SU-DHL-6 (cell line): ENCODE measurements at regions not wholly inside any gene's neighbourhood (a gene's known extent, or its start where the extent isn't known, plus 50 kb on each side); places are given as distances from the start of the nearest gene placed in this dataset.

Experiments
- H2AFZ ChIP-seq: fragments of 200-600 bp; sonication (generic); 2 replicates; pipeline ENCODE4 v1.6.1; 2014; ENCODE audit warnings: low read depth, mild to moderate bottlenecking, moderate library complexity, mixed read lengths, antibody characterized with exemption, low read length; ENCODE audit not compliant: severe bottlenecking
- H3F3A ChIP-seq: fragments of 200-600 bp; shearing (Covaris generic); 2 replicates; pipeline ENCODE4 v1.6.0; 2016; ENCODE audit warnings: antibody characterized with exemption, mild to moderate bottlenecking; ENCODE audit not compliant: insufficient read depth
- H3K27ac ChIP-seq: fragments of 200-600 bp; sonication (generic); 2 replicates; pipeline ENCODE4 v1.5.1; 2016; ENCODE audit warnings: low read depth, mild to moderate bottlenecking, low read length, moderate library complexity, mixed read lengths
- H3K27me3 ChIP-seq: fragments of 200-600 bp; sonication (generic), shearing (Covaris generic); 2 replicates; pipeline ENCODE4 v1.6.0; 2014; ENCODE audit warnings: mild to moderate bottlenecking, low read length
- H3K36me3 ChIP-seq: fragments of 200-600 bp; sonication (generic); 2 replicates; pipeline ENCODE4 v1.6.1; 2014; ENCODE audit warnings: mild to moderate bottlenecking, low read length, mixed read lengths
- H3K4me2 ChIP-seq: fragments of 300-600, 200-600 bp; shearing (Covaris generic), sonication (generic); 2 replicates; pipeline ENCODE4 v1.6.0; 2014; ENCODE audit warnings: low read length, low read depth, mild to moderate bottlenecking; ENCODE audit not compliant: poor library complexity, severe bottlenecking
- H3K4me3 ChIP-seq: fragments of 200-600 bp; sonication (generic); 2 replicates; pipeline ENCODE4 v1.5.1; 2014; ENCODE audit warnings: antibody characterized with exemption, low read length, mild to moderate bottlenecking, mixed read lengths; ENCODE audit not compliant: insufficient read depth, poor library complexity, severe bottlenecking
- H3K79me2 ChIP-seq: fragments of 200-600 bp; sonication (generic); 2 replicates; pipeline ENCODE4 v1.6.1; 2014; ENCODE audit warnings: mild to moderate bottlenecking, low read length, moderate library complexity; ENCODE audit not compliant: insufficient read depth
- H3K9ac ChIP-seq: fragments of 200-600 bp; sonication (generic); 2 replicates; pipeline ENCODE4 v1.7.0; 2014; ENCODE audit warnings: mild to moderate bottlenecking, low read length
- H3K9me2 ChIP-seq: fragments of 200-600 bp; sonication (generic); replicated peaks from 2 replicates; pipeline ENCODE4 v1.6.1; 2014; ENCODE audit warnings: low read length; ENCODE audit not compliant: insufficient read depth
- H3K9me3 ChIP-seq: fragments of 200-600 bp; sonication (generic); 2 replicates; pipeline ENCODE4 v1.6.1; 2014; ENCODE audit warnings: low read length, mixed read lengths; ENCODE audit not compliant: insufficient read depth
- H4K20me1 ChIP-seq: fragments of 200-600 bp; sonication (generic); 2 replicates; pipeline ENCODE4 v1.6.1; 2014; ENCODE audit warnings: low read depth, mild to moderate bottlenecking, antibody characterized with exemption, low read length, moderate library complexity, mixed read lengths
- EZH2phosphoT487 ChIP-seq: fragments of 200-600 bp; sonication (generic), shearing (Covaris generic); conservative IDR thresholded peaks from 2 replicates; pipeline ENCODE4 v1.6.1; 2018; ENCODE audit warnings: mild to moderate bottlenecking, antibody characterized with exemption, low read length, moderate library complexity, mixed read lengths
- TF ChIP-seq, protein P1 (sequence below): fragments of 200-600 bp; sonication (generic); IDR thresholded peaks from one replicate; pipeline ENCODE4 v1.5.1; 2017; ENCODE audit warnings: antibody characterized with exemption, mild to moderate bottlenecking, low read length, moderate library complexity; ENCODE audit not compliant: insufficient read depth, poor library complexity, severe bottlenecking

DNA sequence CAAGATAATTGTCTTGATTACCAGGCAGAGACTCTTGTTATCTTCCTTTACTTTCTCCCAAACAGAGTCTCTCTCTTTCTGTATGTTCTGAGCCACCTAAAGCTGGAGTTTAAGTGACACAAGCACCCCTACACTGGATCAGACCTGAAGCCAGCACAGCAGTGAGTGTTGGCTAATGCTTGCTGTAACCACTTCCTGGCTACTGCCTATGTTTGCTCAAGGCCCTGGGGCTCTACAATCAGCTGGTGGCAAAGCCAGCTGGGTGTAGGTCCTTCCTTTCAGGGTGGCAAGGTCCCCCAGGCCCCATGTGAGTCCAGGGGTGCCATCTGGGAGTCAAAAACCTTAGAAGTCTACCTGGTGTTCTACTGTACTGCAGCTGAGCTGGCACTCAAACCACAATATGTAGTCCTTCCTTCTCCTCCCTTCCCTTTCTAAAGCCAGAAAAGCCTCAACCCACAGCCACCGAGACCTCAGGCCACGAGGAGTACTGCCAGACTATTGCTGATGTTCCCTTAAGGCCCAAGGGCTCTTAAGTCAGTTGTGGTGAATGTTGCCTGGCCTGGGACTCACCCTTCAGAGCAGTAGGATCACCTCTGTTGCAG, 416.3 kb downstream of the ADRA2A start:
- no peaks in the 10 kb centered on the region for H3K36me3 ChIP-seq
- no peak overlapping the region for H3K9ac ChIP-seq
- no peaks in the 10 kb centered on the region for H4K20me1 ChIP-seq
- no peaks in the 10 kb centered on the region for H3K9me2 ChIP-seq
- H3K27ac ChIP-seq = no peak overlapping the region
- no peak overlapping the region for H3K4me2 ChIP-seq
- H3K27me3 ChIP-seq = no peaks in the 10 kb centered on the region
- no peak overlapping the region for H2AFZ ChIP-seq
- TF ChIP-seq EZH2phosphoT487 = no peak
- TF ChIP-seq, protein P1, sequence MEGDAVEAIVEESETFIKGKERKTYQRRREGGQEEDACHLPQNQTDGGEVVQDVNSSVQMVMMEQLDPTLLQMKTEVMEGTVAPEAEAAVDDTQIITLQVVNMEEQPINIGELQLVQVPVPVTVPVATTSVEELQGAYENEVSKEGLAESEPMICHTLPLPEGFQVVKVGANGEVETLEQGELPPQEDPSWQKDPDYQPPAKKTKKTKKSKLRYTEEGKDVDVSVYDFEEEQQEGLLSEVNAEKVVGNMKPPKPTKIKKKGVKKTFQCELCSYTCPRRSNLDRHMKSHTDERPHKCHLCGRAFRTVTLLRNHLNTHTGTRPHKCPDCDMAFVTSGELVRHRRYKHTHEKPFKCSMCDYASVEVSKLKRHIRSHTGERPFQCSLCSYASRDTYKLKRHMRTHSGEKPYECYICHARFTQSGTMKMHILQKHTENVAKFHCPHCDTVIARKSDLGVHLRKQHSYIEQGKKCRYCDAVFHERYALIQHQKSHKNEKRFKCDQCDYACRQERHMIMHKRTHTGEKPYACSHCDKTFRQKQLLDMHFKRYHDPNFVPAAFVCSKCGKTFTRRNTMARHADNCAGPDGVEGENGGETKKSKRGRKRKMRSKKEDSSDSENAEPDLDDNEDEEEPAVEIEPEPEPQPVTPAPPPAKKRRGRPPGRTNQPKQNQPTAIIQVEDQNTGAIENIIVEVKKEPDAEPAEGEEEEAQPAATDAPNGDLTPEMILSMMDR = no peak
- H3K79me2 ChIP-seq = no peaks in the 10 kb centered on the region
- H3K4me3 ChIP-seq = no peak overlapping the region
- H3F3A ChIP-seq = no peaks in the 10 kb centered on the region
- H3K9me3 ChIP-seq = peaks cover 18% of the 10 kb centered on the region; the same call in 1 of the 2 replicates

- Histone ChIP-seq H3K9me3 (no peaks in the 10 kb centered on the region), H3K9me2 (no peaks in the 10 kb centered on the region)
- TF ChIP-seq, protein P1 = no peak
- no peak for TF ChIP-seq EZH2phosphoT487
Observed at GRCh38 chr10:111498560-111498959, 421.7 kb downstream of the ADRA2A start.

GRCh38 chr10:111504376-111504775, 427.5 kb downstream of the ADRA2A start:
- Histone ChIP-seq H3K9me2 (no peaks in the 10 kb centered on the region), H3K27me3 (no peaks in the 10 kb centered on the region; the same call in 1 of the 2 replicates)

More at GRCh38 chr10:111498560-111498959, 421.7 kb downstream of the ADRA2A start:
- Histone ChIP-seq H3K4me3 (no peak overlapping the region), H2AFZ (no peak overlapping the region), H3K4me2 (no peak overlapping the region), H3K9ac (no peak overlapping the region), H3F3A (no peaks in the 10 kb centered on the region), H3K36me3 (no peaks in the 10 kb centered on the region), H4K20me1 (no peaks in the 10 kb centered on the region), H3K27ac (no peak overlapping the region), H3K27me3 (no peaks in the 10 kb centered on the region), H3K79me2 (no peaks in the 10 kb centered on the region)

More at GRCh38 chr10:111504376-111504775, 427.5 kb downstream of the ADRA2A start:
- Histone ChIP-seq H3K79me2 (no peaks in the 10 kb centered on the region), H3K36me3 (no peaks in the 10 kb centered on the region), H3K27ac (no peak overlapping the region), H2AFZ (no peak overlapping the region), H3K4me3 (no peak overlapping the region), H3K9ac (no peak overlapping the region), H3K9me3 (no peaks in the 10 kb centered on the region), H4K20me1 (no peaks in the 10 kb centered on the region), H3K4me2 (no peak overlapping the region), H3F3A (no peaks in the 10 kb centered on the region)
- TF ChIP-seq, protein P1 = no peak
- TF ChIP-seq EZH2phosphoT487 = no peak
